D341Med (cell line): ENCODE measurements at regions not wholly inside any gene's neighbourhood (a gene's known extent, or its start where the extent isn't known, plus 50 kb on each side); places are given as distances from the start of the nearest gene placed in this dataset.
A peak's percentile ranks its signal among the peaks of the same experiment; 100 is the strongest.
"Not testable (repeated sequence)": the region's sequence is repeated elsewhere in the genome, so short reads cannot be mapped to it uniquely, and the experiment has no call there.

Experiments used
- DNase-seq: peaks from one replicate; pipeline ENCODE4 v3.0.0; 2012; ENCODE audit warnings: low spot score

GRCh38 chr6:57708061-57708460 is 390.6 kb downstream of the PRIM2 start:
- not testable (repeated sequence) for DNase-seq

GRCh38 chr6:57722546-57722945 is 405.1 kb downstream of the PRIM2 start:
- DNase-seq, result not testable (repeated sequence)

- DNase-seq, result not testable (repeated sequence)
Measured at GRCh38 chr6:57723815-57724401, 406.5 kb downstream of the PRIM2 start.

GRCh38 chr6:57729407-57729806 is 412.0 kb downstream of the PRIM2 start:
- not testable (repeated sequence) for DNase-seq

GRCh38 chr6:57730726-57731125 is 413.3 kb downstream of the PRIM2 start:
- DNase-seq, result not testable (repeated sequence)

GRCh38 chr6:57747716-57748115 is 430.3 kb downstream of the PRIM2 start:
- DNase-seq, result not testable (repeated sequence)

- not testable (repeated sequence) for DNase-seq
Measured at GRCh38 chr6:57759850-57760249, 442.4 kb downstream of the PRIM2 start.

GRCh38 chr6:57792720-57793397 is 475.4 kb downstream of the PRIM2 start:
- not testable (repeated sequence) for DNase-seq

- not testable (repeated sequence) for DNase-seq
Measured at GRCh38 chr6:57793398-57793762, 475.9 kb downstream of the PRIM2 start.

GRCh38 chr6:57799703-57800479 is 482.5 kb downstream of the PRIM2 start:
- DNase-seq, result not testable (repeated sequence)

- not testable (repeated sequence) for DNase-seq
Measured at GRCh38 chr6:57808581-57808980, 491.2 kb downstream of the PRIM2 start.

- DNase-seq, result not testable (repeated sequence)
Measured at GRCh38 chr6:57809454-57809853, 492.0 kb downstream of the PRIM2 start.

- not testable (repeated sequence) for DNase-seq
Measured at GRCh38 chr6:57813271-57814075, 496.0 kb downstream of the PRIM2 start.

- not testable (repeated sequence) for DNase-seq
Measured at GRCh38 chr6:57815826-57816225, 498.4 kb downstream of the PRIM2 start.

- not testable (repeated sequence) for DNase-seq
Measured at GRCh38 chr6:57821325-57821724, 503.9 kb downstream of the PRIM2 start.

GRCh38 chr6:57822448-57822847 is 505.0 kb downstream of the PRIM2 start:
- DNase-seq, result not testable (repeated sequence)

GRCh38 chr6:57822896-57823358 is 505.5 kb downstream of the PRIM2 start:
- DNase-seq, result no peak

GRCh38 chr6:57837622-57838209 is 520.3 kb downstream of the PRIM2 start:
- not testable (repeated sequence) for DNase-seq

- not testable (repeated sequence) for DNase-seq
Measured at GRCh38 chr6:57841551-57841950, 524.1 kb downstream of the PRIM2 start.

- DNase-seq, result peak; percentile 61
Measured at GRCh38 chr6:57853745-57854407, 536.4 kb downstream of the PRIM2 start.
